GM21723 (cell line): ENCODE measurements at regions not wholly inside any gene's neighbourhood (a gene's known extent, or its start where the extent isn't known, plus 50 kb on each side); places are given as distances from the start of the nearest gene placed in this dataset.

ENCODE experiments used
- ATAC-seq: cut with Tn5 transposase; IDR thresholded peaks from one replicate; pipeline ENCODE4 v1.9.1; 2021; ENCODE audit warnings: mild to moderate bottlenecking, moderate library complexity; ENCODE audit not compliant: unreplicated experiment

GRCh38 chrX:150163956-150164726 lies 199.0 kb upstream of the MAMLD1 start:
- no peak for ATAC-seq

- no peak for ATAC-seq
Measured at GRCh38 chrX:150164971-150165600, 198.0 kb upstream of the MAMLD1 start.

GRCh38 chrX:150165776-150166610 lies 197.1 kb upstream of the MAMLD1 start:
- ATAC-seq, result no peak

GRCh38 chrX:150167482-150168324 lies 195.4 kb upstream of the MAMLD1 start:
- no peak for ATAC-seq

- ATAC-seq, result no peak
Measured at GRCh38 chrX:150182161-150182560, 181.0 kb upstream of the MAMLD1 start.

GRCh38 chrX:150184491-150184890 lies 178.6 kb upstream of the MAMLD1 start:
- ATAC-seq, result no peak

GRCh38 chrX:150185766-150186165 lies 177.4 kb upstream of the MAMLD1 start:
- ATAC-seq, result no peak

- ATAC-seq, result no peak
Measured at GRCh38 chrX:150192816-150193215, 170.3 kb upstream of the MAMLD1 start.

GRCh38 chrX:150196285-150196684 lies 166.8 kb upstream of the MAMLD1 start:
- ATAC-seq, result no peak

GRCh38 chrX:150197388-150197787 lies 165.7 kb upstream of the MAMLD1 start:
- no peak for ATAC-seq

- ATAC-seq, result no peak
Measured at GRCh38 chrX:150198776-150199175, 164.3 kb upstream of the MAMLD1 start.

GRCh38 chrX:150199181-150199580 lies 163.9 kb upstream of the MAMLD1 start:
- ATAC-seq, result no peak

- no peak for ATAC-seq
Measured at GRCh38 chrX:150199803-150200202, 163.3 kb upstream of the MAMLD1 start.

GRCh38 chrX:150200361-150200760 lies 162.8 kb upstream of the MAMLD1 start:
- ATAC-seq, result no peak

GRCh38 chrX:150200820-150201287 lies 162.3 kb upstream of the MAMLD1 start:
- ATAC-seq, result peak; percentile 98

GRCh38 chrX:150201391-150201790 lies 161.7 kb upstream of the MAMLD1 start:
- ATAC-seq, result no peak

GRCh38 chrX:150201841-150202240 lies 161.3 kb upstream of the MAMLD1 start:
- ATAC-seq, result no peak

GRCh38 chrX:150202641-150203247 lies 160.4 kb upstream of the MAMLD1 start:
- no peak for ATAC-seq

GRCh38 chrX:150203248-150203645 lies 159.9 kb upstream of the MAMLD1 start:
- ATAC-seq, result no peak

GRCh38 chrX:150205011-150205410 lies 158.1 kb upstream of the MAMLD1 start:
- no peak for ATAC-seq
